Epithelial cell of esophagus (primary cell): ENCODE measurements at regions not wholly inside any gene's neighbourhood (a gene's known extent, or its start where the extent isn't known, plus 50 kb on each side); places are given as distances from the start of the nearest gene placed in this dataset.

Source experiments
- DNase-seq: peaks from one replicate; pipeline ENCODE4 v3.0.0; 2010; ENCODE audit warnings: low read depth
- H3K4me3 ChIP-seq: 2 replicates; pipeline ENCODE4 v1.5.1; 2011; ENCODE audit warnings: mild to moderate bottlenecking, low read length, control low read depth
- TF ChIP-seq, protein P1 (sequence below): IDR thresholded peaks from 2 replicates; pipeline ENCODE4 v1.5.1; 2011; ENCODE audit warnings: low read depth, mild to moderate bottlenecking, low read length, control low read depth, inconsistent platforms; ENCODE audit not compliant: insufficient read depth; ENCODE audit errors: missing control alignments

DNA sequence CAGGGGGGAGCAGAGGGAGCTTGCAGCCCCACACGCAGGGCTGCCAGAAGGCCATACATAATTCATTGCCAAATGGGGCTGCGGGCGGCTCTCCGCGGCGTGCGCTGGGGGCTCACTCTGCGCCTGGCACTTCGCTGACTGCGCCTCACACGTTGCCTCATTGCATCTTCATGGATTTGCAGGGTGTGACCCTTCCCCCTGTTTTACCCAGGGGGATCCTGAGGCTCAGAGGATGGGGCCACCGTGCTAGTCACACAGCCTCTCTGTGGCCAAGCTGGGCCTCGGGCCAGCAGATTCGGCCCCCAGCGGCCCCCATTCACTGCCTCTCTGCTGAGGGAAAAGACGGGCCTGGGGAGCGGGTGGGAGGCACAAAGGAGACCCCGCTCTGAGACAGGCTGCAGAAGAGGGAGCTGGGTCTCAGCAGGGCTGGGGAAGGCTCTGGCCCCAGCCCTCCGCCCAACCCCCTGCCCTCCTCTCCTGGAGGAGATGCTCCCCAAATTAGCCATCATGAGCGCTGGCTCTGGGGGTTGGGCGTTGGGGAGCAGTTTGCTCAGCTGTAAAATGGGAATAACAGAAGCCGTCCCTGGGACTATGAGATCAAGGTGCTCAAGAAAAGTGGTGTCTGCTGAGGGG, 115.5 kb downstream of the C9orf50 start:
- TF ChIP-seq, protein P1, sequence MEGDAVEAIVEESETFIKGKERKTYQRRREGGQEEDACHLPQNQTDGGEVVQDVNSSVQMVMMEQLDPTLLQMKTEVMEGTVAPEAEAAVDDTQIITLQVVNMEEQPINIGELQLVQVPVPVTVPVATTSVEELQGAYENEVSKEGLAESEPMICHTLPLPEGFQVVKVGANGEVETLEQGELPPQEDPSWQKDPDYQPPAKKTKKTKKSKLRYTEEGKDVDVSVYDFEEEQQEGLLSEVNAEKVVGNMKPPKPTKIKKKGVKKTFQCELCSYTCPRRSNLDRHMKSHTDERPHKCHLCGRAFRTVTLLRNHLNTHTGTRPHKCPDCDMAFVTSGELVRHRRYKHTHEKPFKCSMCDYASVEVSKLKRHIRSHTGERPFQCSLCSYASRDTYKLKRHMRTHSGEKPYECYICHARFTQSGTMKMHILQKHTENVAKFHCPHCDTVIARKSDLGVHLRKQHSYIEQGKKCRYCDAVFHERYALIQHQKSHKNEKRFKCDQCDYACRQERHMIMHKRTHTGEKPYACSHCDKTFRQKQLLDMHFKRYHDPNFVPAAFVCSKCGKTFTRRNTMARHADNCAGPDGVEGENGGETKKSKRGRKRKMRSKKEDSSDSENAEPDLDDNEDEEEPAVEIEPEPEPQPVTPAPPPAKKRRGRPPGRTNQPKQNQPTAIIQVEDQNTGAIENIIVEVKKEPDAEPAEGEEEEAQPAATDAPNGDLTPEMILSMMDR: no peak
- H3K4me3 ChIP-seq: no peak overlapping the region
- no peak for DNase-seq

DNA sequence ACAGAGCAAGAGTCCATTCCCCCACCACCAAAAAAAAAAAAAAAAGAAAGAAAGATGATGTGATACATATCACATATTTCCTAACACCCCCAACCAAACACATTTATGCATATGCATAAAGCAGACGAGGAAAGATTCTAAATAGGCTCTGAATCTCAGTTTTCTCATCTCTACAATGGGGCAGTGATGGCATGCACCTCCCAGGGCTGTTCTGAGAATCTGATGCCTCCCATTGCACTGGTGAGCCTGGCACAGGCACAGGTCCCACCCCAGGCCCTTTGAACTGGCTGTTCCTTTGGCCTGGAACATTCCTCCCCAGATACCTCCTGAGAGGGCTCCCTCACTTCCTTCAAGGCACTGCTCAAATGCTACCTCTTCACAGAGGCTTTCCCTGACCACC, 116.5 kb downstream of the C9orf50 start:
- no peak for DNase-seq

DNA sequence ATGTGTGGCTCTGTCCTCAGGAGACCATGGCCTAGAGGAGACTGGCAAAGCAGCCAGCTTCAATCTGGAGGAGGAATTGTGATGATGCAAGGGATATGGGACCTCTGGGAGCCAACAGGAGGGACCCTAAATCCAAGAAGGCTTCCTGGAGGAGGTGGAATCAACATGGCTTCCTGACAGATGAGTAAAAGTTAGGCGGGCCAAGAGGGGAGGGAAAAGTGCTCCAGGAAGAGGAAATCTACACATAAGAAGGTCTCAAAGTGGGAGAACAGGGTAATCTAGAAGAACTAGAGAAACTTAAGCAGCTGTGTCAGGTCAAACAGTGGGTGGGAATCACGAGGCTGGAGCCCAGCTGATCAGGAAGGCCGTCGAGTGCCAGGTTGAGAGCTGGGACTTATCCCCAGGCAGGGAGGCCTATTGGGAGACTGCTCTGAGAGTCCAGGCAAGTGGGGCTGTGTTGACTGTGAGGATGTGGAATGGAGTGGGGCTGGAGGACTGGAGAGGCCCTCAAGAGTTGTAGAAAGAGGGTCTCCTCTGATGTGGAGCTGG, 119.1 kb downstream of the C9orf50 start:
- H3K4me3 ChIP-seq: no peak overlapping the region
- TF ChIP-seq, protein P1: no peak
- no peak for DNase-seq

More for the DNA sequence above, 116.5 kb downstream of the C9orf50 start:
- no peak overlapping the region for H3K4me3 ChIP-seq
- TF ChIP-seq, protein P1: no peak

DNA sequence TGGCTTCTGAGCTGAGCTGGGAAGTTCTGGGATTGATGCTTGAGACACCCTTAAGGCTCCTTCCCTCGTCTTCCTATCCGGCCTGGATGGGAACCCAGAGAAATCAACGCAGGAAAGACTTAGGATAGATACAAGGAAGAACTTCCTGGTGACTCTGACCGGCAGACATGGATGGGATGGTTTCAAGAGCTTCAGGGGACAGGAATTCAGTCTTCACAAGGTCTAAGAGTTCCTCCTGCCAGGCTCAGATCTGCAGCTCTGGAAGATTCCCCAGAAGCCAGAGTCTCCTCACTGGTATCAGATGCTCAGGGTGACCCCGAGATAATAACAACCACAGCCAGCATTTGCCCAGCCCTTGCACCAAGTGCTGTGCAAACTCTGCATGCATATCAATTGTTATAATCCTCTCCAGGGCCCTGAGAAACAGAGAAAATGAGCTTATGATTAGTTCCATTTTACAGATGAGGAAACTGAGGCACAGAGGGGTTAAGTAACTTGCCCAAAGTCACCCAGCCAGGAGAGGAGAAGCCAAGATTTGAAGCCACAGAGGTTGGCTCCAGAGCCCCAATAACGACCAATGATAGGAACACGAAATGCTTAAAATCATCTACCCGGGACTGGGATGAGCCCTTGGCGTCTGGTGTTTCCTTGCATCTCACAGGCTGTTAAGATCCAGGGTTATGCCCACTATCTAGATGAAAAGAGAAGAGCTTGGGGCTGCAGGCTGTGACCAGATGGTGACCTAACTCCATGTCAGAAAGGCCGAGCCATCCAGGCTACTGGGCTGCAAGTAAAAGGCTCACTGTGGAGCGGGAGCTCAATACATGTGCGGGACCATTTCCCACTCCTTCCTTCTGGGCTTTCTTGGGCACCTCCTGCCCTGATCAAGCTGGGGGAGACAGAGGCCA, 119.8 kb downstream of the C9orf50 start:
- no peak for DNase-seq
- H3K4me3 ChIP-seq: no peak overlapping the region

DNA sequence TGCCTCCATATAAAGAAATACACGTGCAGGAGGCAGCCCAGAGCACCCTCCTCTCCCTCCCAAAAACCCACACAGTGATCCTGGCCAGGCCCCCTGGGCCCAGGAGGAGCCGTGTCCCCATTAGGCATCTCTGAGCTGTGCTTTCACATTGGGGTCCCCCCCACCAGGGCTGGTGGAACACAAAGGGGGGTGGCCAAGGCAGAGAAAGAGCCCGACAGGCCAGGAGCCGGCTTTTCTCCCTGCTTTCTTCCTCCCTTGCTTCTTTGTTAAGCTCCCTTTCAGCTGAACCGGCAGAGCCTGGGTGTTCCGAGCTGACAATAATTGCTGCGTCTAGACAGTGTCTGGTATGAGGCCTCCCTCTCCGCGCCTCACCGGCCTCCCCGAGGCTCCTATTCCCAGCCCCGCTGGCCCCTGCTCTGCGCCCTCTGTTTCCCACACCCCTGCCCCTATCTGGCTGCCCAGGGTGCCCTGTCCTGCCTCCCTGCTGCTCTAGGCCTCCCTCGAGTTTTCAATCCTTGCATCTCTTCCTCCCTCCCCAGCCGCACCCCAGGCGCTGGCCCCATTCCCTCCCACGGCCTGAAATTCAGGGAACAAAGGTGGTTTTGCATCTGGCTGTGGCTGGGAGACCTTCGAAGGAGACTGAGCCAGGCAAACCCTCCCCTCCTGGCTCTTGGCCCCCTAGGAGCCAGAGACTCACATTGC, 120.6 kb downstream of the C9orf50 start:
- TF ChIP-seq, protein P1: no peak
- no peak overlapping the region for H3K4me3 ChIP-seq
- no peak for DNase-seq

More for the DNA sequence above, 119.8 kb downstream of the C9orf50 start:
- TF ChIP-seq, protein P1: no peak

DNA sequence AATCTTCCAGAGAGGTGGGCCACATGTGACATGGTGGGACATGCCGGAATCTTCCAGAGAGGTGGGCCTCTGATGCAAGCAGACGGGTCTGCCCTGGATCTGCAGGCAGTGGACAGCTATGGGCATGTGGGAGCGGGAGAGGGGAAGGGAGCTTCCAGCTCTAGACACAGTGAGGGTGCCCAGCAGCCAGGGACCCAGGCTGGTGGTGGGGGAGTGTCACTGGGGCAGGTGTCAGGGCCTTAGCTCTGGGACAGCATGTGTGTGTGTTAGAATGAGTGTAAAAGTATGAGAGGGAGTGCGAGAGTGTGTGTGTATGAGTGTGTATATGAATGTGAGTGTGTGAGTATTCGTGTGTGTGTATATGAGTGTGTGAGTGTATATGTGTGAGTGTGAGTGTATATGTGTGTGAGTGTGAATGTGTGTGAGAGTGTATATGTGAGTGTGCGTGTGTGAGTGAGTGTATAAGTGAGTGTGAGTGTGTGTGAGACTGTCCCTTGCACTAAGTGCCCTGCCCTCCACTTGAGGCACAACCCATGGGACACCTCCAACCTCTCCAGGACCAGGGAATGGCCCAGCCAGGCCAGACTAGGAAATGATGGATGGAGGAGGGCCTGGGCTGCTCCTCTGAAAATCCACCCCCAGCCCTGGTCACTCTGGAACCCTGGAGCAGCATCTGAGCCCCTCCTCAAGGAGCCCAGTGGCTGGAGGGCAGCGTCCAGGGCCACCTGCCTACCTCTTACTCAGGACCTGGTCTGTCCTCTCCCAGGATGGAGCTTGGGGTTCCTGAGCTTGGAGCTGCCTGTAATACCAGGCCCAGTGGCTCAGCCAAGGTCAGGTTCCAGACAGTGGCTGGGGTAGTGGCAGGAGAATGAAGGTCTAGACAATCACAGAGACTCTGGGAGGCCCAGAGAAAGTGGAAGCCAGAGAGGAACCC, 122.2 kb downstream of the C9orf50 start:
- no peak overlapping the region for H3K4me3 ChIP-seq
- TF ChIP-seq, protein P1: no peak
- no peak for DNase-seq
